ENCODE measurements at regions not wholly inside any gene's neighbourhood (a gene's known extent, or its start where the extent isn't known, plus 50 kb on each side); places are given as distances from the start of the nearest gene placed in this dataset.

DNA sequence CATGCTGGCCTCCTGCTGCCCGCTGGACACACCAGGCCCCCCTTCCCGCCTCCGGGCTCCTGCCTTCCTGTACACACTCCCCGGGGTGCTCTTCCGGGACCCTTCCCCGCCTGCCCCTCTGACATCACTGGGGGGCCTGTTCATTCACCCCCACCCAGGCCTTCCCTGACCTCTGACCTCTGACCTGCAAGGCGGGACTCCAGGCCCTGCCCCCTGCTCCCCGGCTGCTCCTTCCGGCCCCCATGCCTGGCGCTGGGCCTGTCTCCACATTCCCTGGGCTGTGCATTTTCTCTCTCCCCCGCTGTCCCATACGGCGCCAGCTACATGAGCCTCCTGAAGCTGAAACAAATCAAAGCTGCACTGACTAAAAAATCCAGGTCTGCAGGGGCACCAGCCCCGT is 71.6 kb upstream of the GATA5 start (continued):
- TF ChIP-seq, protein P1, sequence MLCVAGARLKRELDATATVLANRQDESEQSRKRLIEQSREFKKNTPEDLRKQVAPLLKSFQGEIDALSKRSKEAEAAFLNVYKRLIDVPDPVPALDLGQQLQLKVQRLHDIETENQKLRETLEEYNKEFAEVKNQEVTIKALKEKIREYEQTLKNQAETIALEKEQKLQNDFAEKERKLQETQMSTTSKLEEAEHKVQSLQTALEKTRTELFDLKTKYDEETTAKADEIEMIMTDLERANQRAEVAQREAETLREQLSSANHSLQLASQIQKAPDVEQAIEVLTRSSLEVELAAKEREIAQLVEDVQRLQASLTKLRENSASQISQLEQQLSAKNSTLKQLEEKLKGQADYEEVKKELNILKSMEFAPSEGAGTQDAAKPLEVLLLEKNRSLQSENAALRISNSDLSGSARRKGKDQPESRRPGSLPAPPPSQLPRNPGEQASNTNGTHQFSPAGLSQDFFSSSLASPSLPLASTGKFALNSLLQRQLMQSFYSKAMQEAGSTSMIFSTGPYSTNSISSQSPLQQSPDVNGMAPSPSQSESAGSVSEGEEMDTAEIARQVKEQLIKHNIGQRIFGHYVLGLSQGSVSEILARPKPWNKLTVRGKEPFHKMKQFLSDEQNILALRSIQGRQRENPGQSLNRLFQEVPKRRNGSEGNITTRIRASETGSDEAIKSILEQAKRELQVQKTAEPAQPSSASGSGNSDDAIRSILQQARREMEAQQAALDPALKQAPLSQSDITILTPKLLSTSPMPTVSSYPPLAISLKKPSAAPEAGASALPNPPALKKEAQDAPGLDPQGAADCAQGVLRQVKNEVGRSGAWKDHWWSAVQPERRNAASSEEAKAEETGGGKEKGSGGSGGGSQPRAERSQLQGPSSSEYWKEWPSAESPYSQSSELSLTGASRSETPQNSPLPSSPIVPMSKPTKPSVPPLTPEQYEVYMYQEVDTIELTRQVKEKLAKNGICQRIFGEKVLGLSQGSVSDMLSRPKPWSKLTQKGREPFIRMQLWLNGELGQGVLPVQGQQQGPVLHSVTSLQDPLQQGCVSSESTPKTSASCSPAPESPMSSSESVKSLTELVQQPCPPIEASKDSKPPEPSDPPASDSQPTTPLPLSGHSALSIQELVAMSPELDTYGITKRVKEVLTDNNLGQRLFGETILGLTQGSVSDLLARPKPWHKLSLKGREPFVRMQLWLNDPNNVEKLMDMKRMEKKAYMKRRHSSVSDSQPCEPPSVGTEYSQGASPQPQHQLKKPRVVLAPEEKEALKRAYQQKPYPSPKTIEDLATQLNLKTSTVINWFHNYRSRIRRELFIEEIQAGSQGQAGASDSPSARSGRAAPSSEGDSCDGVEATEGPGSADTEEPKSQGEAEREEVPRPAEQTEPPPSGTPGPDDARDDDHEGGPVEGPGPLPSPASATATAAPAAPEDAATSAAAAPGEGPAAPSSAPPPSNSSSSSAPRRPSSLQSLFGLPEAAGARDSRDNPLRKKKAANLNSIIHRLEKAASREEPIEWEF (IDR thresholded peaks at IDR 0.05; ENCODE audit: insufficient replicate concordance, low read depth, low read length): no peak
- TF ChIP-seq DPF2 (IDR thresholded peaks at IDR 0.05) (no peak), BMI1 (IDR thresholded peaks at IDR 0.05; ENCODE audit: borderline replicate concordance) (no peak)

DNA sequence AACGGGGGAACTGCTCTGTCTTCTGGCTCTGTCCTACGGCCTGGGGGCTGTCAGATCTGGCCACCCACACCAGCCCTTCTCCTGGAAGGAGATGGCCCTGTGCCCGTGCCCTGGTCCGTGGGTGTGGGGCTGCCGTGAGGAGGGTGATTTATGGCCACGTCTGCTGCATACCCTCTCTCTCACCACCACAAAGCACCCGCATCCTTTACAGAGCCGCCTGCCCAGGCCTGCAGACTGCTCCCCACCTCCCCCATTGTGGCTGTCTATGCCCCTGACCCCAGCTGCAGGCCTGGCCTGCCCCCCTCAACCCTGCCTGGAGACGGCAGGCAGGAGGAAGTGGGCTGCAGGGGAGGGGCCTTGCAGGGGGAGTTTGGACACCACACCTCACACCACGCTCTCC is 72.7 kb upstream of the GATA5 start:
- in situ Hi-C loops (cut with MboI): no loop called here
- H3K9ac ChIP-seq (ENCODE audit: control insufficient read depth, insufficient read depth, low read length): no peak overlapping the region
- TF ChIP-seq, protein P2, sequence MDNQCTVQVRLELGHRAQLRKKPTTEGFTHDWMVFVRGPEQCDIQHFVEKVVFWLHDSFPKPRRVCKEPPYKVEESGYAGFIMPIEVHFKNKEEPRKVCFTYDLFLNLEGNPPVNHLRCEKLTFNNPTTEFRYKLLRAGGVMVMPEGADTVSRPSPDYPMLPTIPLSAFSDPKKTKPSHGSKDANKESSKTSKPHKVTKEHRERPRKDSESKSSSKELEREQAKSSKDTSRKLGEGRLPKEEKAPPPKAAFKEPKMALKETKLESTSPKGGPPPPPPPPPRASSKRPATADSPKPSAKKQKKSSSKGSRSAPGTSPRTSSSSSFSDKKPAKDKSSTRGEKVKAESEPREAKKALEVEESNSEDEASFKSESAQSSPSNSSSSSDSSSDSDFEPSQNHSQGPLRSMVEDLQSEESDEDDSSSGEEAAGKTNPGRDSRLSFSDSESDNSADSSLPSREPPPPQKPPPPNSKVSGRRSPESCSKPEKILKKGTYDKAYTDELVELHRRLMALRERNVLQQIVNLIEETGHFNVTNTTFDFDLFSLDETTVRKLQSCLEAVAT (IDR thresholded peaks at IDR 0.05): no peak
- TF ChIP-seq SMARCA5 (IDR thresholded peaks at IDR 0.05) (no peak), TCF12 (IDR thresholded peaks at IDR 0.05; ENCODE audit: low read depth, low read length) (no peak), TBL1XR1 (IDR thresholded peaks at IDR 0.05; ENCODE audit: low read depth, low read length) (no peak)
- TF ChIP-seq, protein P3, sequence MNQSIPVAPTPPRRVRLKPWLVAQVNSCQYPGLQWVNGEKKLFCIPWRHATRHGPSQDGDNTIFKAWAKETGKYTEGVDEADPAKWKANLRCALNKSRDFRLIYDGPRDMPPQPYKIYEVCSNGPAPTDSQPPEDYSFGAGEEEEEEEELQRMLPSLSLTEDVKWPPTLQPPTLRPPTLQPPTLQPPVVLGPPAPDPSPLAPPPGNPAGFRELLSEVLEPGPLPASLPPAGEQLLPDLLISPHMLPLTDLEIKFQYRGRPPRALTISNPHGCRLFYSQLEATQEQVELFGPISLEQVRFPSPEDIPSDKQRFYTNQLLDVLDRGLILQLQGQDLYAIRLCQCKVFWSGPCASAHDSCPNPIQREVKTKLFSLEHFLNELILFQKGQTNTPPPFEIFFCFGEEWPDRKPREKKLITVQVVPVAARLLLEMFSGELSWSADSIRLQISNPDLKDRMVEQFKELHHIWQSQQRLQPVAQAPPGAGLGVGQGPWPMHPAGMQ (IDR thresholded peaks at IDR 0.05; ENCODE audit: borderline replicate concordance): no peak
- TF ChIP-seq, protein P4, sequence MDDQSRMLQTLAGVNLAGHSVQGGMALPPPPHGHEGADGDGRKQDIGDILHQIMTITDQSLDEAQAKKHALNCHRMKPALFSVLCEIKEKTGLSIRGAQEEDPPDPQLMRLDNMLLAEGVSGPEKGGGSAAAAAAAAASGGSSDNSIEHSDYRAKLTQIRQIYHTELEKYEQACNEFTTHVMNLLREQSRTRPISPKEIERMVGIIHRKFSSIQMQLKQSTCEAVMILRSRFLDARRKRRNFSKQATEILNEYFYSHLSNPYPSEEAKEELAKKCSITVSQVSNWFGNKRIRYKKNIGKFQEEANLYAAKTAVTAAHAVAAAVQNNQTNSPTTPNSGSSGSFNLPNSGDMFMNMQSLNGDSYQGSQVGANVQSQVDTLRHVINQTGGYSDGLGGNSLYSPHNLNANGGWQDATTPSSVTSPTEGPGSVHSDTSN (IDR thresholded peaks at IDR 0.05; ENCODE audit: insufficient replicate concordance, low read depth, low read length): no peak
- TF ChIP-seq, protein P5, sequence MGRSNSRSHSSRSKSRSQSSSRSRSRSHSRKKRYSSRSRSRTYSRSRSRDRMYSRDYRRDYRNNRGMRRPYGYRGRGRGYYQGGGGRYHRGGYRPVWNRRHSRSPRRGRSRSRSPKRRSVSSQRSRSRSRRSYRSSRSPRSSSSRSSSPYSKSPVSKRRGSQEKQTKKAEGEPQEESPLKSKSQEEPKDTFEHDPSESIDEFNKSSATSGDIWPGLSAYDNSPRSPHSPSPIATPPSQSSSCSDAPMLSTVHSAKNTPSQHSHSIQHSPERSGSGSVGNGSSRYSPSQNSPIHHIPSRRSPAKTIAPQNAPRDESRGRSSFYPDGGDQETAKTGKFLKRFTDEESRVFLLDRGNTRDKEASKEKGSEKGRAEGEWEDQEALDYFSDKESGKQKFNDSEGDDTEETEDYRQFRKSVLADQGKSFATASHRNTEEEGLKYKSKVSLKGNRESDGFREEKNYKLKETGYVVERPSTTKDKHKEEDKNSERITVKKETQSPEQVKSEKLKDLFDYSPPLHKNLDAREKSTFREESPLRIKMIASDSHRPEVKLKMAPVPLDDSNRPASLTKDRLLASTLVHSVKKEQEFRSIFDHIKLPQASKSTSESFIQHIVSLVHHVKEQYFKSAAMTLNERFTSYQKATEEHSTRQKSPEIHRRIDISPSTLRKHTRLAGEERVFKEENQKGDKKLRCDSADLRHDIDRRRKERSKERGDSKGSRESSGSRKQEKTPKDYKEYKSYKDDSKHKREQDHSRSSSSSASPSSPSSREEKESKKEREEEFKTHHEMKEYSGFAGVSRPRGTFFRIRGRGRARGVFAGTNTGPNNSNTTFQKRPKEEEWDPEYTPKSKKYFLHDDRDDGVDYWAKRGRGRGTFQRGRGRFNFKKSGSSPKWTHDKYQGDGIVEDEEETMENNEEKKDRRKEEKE (IDR thresholded peaks at IDR 0.05): no peak

More for the DNA sequence above, 72.7 kb upstream of the GATA5 start:
- no peaks in the 10 kb centered on the region for H3K4me1 ChIP-seq (ENCODE audit: control insufficient read depth, insufficient read depth, low read length)
- H3K27ac ChIP-seq (ENCODE audit: control insufficient read depth, insufficient read depth): no peak overlapping the region
- 15% methylated on average over 10 of the region's 10 CpGs for WGBS (ENCODE audit: insufficient coverage, insufficient replicate concordance, low lambda C conversion rate, missing lambda C conversion rate)
- ATAC-seq: no peak
- no peak overlapping the region for H3K4me3 ChIP-seq
- ChIA-PET RAD21 (ENCODE audit: unreplicated experiment) (no interaction called here), SMC1A (ENCODE audit: uncharacterized antibody, unreplicated experiment) (no interaction called here), POLR2A (no interaction called here), CTCF (no interaction called here)
- no peak overlapping the region for H3K4me2 ChIP-seq (ENCODE audit: control insufficient read depth, insufficient read depth)
- H3K9me3 ChIP-seq (replicated peaks; ENCODE audit: control insufficient read depth, insufficient read depth, low read length): no peaks in the 10 kb centered on the region; the same call in 2 of the 3 replicates
- H3K36me3 ChIP-seq (ENCODE audit: control insufficient read depth in 2 of 2, insufficient read depth in 2 of 2, low read length in 1 of 2): no peaks in the 10 kb centered on the region
- no peak for FAIRE-seq
- H4K20me1 ChIP-seq (ENCODE audit: control insufficient read depth, insufficient read depth): no peaks in the 10 kb centered on the region
- no peak for DNase-seq (ENCODE audit: low read depth, low spot score)
- peaks cover 2 to 10% of the 10 kb centered on the region in 2 experiments; a peak in 3 of 4 replicates for H3K27me3 ChIP-seq (replicated peaks in 1 of 2; ENCODE audit: control insufficient read depth in 2 of 2, insufficient read depth in 2 of 2, low read length in 1 of 2)
- no TSS peak for BruUV-seq (replicated peaks)
- no peaks in the 10 kb centered on the region for H3K79me2 ChIP-seq (ENCODE audit: control insufficient read depth, insufficient read depth, low read length)
- no peak overlapping the region for H2AFZ ChIP-seq (ENCODE audit: control insufficient read depth, low read depth, low read length)
- intact Hi-C loops (cut with micrococcal nuclease; ENCODE audit: unreplicated experiment): no loop called here

Measured in GM12878 (cell line).